GM19372 (cell line): ENCODE measurements at regions not wholly inside any gene's neighbourhood (a gene's known extent, or its start where the extent isn't known, plus 50 kb on each side); places are given as distances from the start of the nearest gene placed in this dataset.

ENCODE experiments used
- ATAC-seq: cut with Tn5 transposase; IDR thresholded peaks from one replicate; pipeline ENCODE4 v1.9.1; 2021; ENCODE audit warnings: mild to moderate bottlenecking, low read depth, moderate library complexity; ENCODE audit not compliant: unreplicated experiment

GRCh38 chr17:77388384-77389306 lies 247.9 kb downstream of the SEC14L1 start:
- ATAC-seq: no peak

GRCh38 chr17:77390870-77391269 lies 250.1 kb downstream of the SEC14L1 start:
- ATAC-seq: no peak

GRCh38 chr17:77391668-77392375 lies 251.1 kb downstream of the SEC14L1 start:
- ATAC-seq: no peak

GRCh38 chr17:77392376-77393273 lies 251.9 kb downstream of the SEC14L1 start:
- no peak for ATAC-seq

- ATAC-seq: no peak
These were observed 252.5 kb downstream of the SEC14L1 start for GRCh38 chr17:77393274-77393600.

- ATAC-seq: no peak
These were observed 253.2 kb downstream of the SEC14L1 start for GRCh38 chr17:77393867-77394539.

GRCh38 chr17:77394540-77395295 lies 253.9 kb downstream of the SEC14L1 start:
- ATAC-seq: no peak

GRCh38 chr17:77395501-77396048 lies 254.8 kb downstream of the SEC14L1 start:
- no peak for ATAC-seq

- no peak for ATAC-seq
These were observed 255.8 kb downstream of the SEC14L1 start for GRCh38 chr17:77396610-77397009.

GRCh38 chr17:77398274-77398673 lies 257.5 kb downstream of the SEC14L1 start:
- ATAC-seq: no peak

GRCh38 chr17:77399319-77399957 lies 258.7 kb downstream of the SEC14L1 start:
- no peak for ATAC-seq

GRCh38 chr17:77400445-77400870 lies 259.7 kb downstream of the SEC14L1 start:
- ATAC-seq: no peak

GRCh38 chr17:77402159-77402731 lies 261.5 kb downstream of the SEC14L1 start:
- no peak for ATAC-seq

GRCh38 chr17:77403854-77404253 lies 263.1 kb downstream of the SEC14L1 start:
- ATAC-seq: no peak

- no peak for ATAC-seq
These were observed 264.2 kb downstream of the SEC14L1 start for GRCh38 chr17:77404812-77405581.

GRCh38 chr17:77405867-77406732 lies 265.3 kb downstream of the SEC14L1 start:
- no peak for ATAC-seq
